ENCODE measurements at regions not wholly inside any gene's neighbourhood (a gene's known extent, or its start where the extent isn't known, plus 50 kb on each side); places are given as distances from the start of the nearest gene placed in this dataset.

- Histone ChIP-seq H3K9me3 (ENCODE audit: control insufficient read depth, insufficient read depth, low read length) (no peaks in the 10 kb centered on the region), H3K27ac (ENCODE audit: low read length) (no peak overlapping the region), H3K36me3 (ENCODE audit: control insufficient read depth, insufficient read depth, low read length) (no peaks in the 10 kb centered on the region), H3K27me3 (ENCODE audit: control insufficient read depth, insufficient read depth, low read length) (no peaks in the 10 kb centered on the region), H3K4me3 (ENCODE audit: low read length) (no peak overlapping the region), H3K4me1 (ENCODE audit: control insufficient read depth, insufficient read depth, low read length) (0 out of 2 replicates have a peak, but pooled peaks cover 2% of the 10 kb centered on the region)
- no peak for DNase-seq (ENCODE audit: low read depth, low spot score)
- no CpG with 5 or more reads among the region's 2 CpGs for WGBS (ENCODE audit: insufficient coverage, insufficient read length)
Observed at GRCh38 chr6:11926594-11927407, 85.3 kb upstream of the HIVEP1 start.

- no peak for DNase-seq (ENCODE audit: low read depth, low spot score)
- no CpG with 5 or more reads among the region's 9 CpGs for WGBS (ENCODE audit: insufficient coverage, insufficient read length)
- H3K27ac ChIP-seq (ENCODE audit: low read length), result no peak overlapping the region
- H3K9me3 ChIP-seq (ENCODE audit: control insufficient read depth, insufficient read depth, low read length), result no peaks in the 10 kb centered on the region
- no peaks in the 10 kb centered on the region for H3K27me3 ChIP-seq (ENCODE audit: control insufficient read depth, insufficient read depth, low read length)
- H3K4me1 ChIP-seq (ENCODE audit: control insufficient read depth, insufficient read depth, low read length), result peaks cover 2% of the 10 kb centered on the region; the same call in 1 of the 2 replicates
- H3K36me3 ChIP-seq (ENCODE audit: control insufficient read depth, insufficient read depth, low read length), result no peaks in the 10 kb centered on the region
- no peak overlapping the region for H3K4me3 ChIP-seq (ENCODE audit: low read length)
Observed at GRCh38 chr6:11925805-11926204, 86.3 kb upstream of the HIVEP1 start.

GRCh38 chr6:11923621-11924020, 88.5 kb upstream of the HIVEP1 start:
- H3K27me3 ChIP-seq (ENCODE audit: control insufficient read depth, insufficient read depth, low read length), result no peaks in the 10 kb centered on the region
- no peak overlapping the region for H3K27ac ChIP-seq (ENCODE audit: low read length)
- no CpG with 5 or more reads among the region's 3 CpGs for WGBS (ENCODE audit: insufficient coverage, insufficient read length)
- no peak for DNase-seq (ENCODE audit: low read depth, low spot score)
- H3K9me3 ChIP-seq (ENCODE audit: control insufficient read depth, insufficient read depth, low read length), result no peaks in the 10 kb centered on the region
- H3K4me3 ChIP-seq (ENCODE audit: low read length), result no peak overlapping the region
- H3K36me3 ChIP-seq (ENCODE audit: control insufficient read depth, insufficient read depth, low read length), result no peaks in the 10 kb centered on the region
- peaks cover 3% of the 10 kb centered on the region; the same call in 1 of the 2 replicates for H3K4me1 ChIP-seq (ENCODE audit: control insufficient read depth, insufficient read depth, low read length)

- no peak overlapping the region for H3K27ac ChIP-seq (ENCODE audit: low read length)
- H3K4me3 ChIP-seq (ENCODE audit: low read length), result no peak overlapping the region
- no peaks in the 10 kb centered on the region for H3K36me3 ChIP-seq (ENCODE audit: control insufficient read depth, insufficient read depth, low read length)
- no peaks in the 10 kb centered on the region for H3K27me3 ChIP-seq (ENCODE audit: control insufficient read depth, insufficient read depth, low read length)
- WGBS (ENCODE audit: insufficient coverage, insufficient read length), result no CpG with 5 or more reads among the region's 2 CpGs
- H3K4me1 ChIP-seq (ENCODE audit: control insufficient read depth, insufficient read depth, low read length), result peaks cover 3% of the 10 kb centered on the region; the same call in 1 of the 2 replicates
- no peak for DNase-seq (ENCODE audit: low read depth, low spot score)
- H3K9me3 ChIP-seq (ENCODE audit: control insufficient read depth, insufficient read depth, low read length), result no peaks in the 10 kb centered on the region
Observed at GRCh38 chr6:11922901-11923300, 89.2 kb upstream of the HIVEP1 start.

- WGBS (ENCODE audit: insufficient coverage, insufficient read length), result no CpG with 5 or more reads among the region's 2 CpGs
- DNase-seq (ENCODE audit: low read depth, low spot score), result no peak
- Histone ChIP-seq H3K4me3 (ENCODE audit: low read length) (no peak overlapping the region), H3K27me3 (ENCODE audit: control insufficient read depth, insufficient read depth, low read length) (no peaks in the 10 kb centered on the region), H3K27ac (ENCODE audit: low read length) (no peak overlapping the region), H3K4me1 (ENCODE audit: control insufficient read depth, insufficient read depth, low read length) (peaks cover 3% of the 10 kb centered on the region; the same call in 1 of the 2 replicates), H3K36me3 (ENCODE audit: control insufficient read depth, insufficient read depth, low read length) (no peaks in the 10 kb centered on the region), H3K9me3 (ENCODE audit: control insufficient read depth, insufficient read depth, low read length) (no peaks in the 10 kb centered on the region)
Observed at GRCh38 chr6:11921751-11922150, 90.4 kb upstream of the HIVEP1 start.

- H3K27ac ChIP-seq (ENCODE audit: low read length), result no peak overlapping the region
- no peaks in the 10 kb centered on the region for H3K27me3 ChIP-seq (ENCODE audit: control insufficient read depth, insufficient read depth, low read length)
- WGBS (ENCODE audit: insufficient coverage, insufficient read length), result no CpG with 5 or more reads among the region's 5 CpGs
- no peak overlapping the region for H3K4me3 ChIP-seq (ENCODE audit: low read length)
- H3K36me3 ChIP-seq (ENCODE audit: control insufficient read depth, insufficient read depth, low read length), result no peaks in the 10 kb centered on the region
- DNase-seq (ENCODE audit: low read depth, low spot score), result no peak
- peaks cover 3% of the 10 kb centered on the region; the same call in 1 of the 2 replicates for H3K4me1 ChIP-seq (ENCODE audit: control insufficient read depth, insufficient read depth, low read length)
- no peaks in the 10 kb centered on the region for H3K9me3 ChIP-seq (ENCODE audit: control insufficient read depth, insufficient read depth, low read length)
Observed at GRCh38 chr6:11921017-11921438, 91.1 kb upstream of the HIVEP1 start.

- no peaks in the 10 kb centered on the region for H3K9me3 ChIP-seq (ENCODE audit: control insufficient read depth, insufficient read depth, low read length)
- WGBS (ENCODE audit: insufficient coverage, insufficient read length), result no CpG with 5 or more reads among the region's 3 CpGs
- no peak for DNase-seq (ENCODE audit: low read depth, low spot score)
- no peaks in the 10 kb centered on the region for H3K27me3 ChIP-seq (ENCODE audit: control insufficient read depth, insufficient read depth, low read length)
- H3K4me3 ChIP-seq (ENCODE audit: low read length), result no peak overlapping the region
- H3K27ac ChIP-seq (ENCODE audit: low read length), result no peak overlapping the region
- no peaks in the 10 kb centered on the region for H3K36me3 ChIP-seq (ENCODE audit: control insufficient read depth, insufficient read depth, low read length)
- peaks cover 1% of the 10 kb centered on the region; the same call in 1 of the 2 replicates for H3K4me1 ChIP-seq (ENCODE audit: control insufficient read depth, insufficient read depth, low read length)
Observed at GRCh38 chr6:11920566-11920965, 91.5 kb upstream of the HIVEP1 start.

GRCh38 chr6:11919771-11920440, 92.2 kb upstream of the HIVEP1 start:
- DNase-seq (ENCODE audit: low read depth, low spot score), result no peak
- Histone ChIP-seq H3K4me1 (ENCODE audit: control insufficient read depth, insufficient read depth, low read length) (peaks cover 1% of the 10 kb centered on the region; the same call in 1 of the 2 replicates), H3K36me3 (ENCODE audit: control insufficient read depth, insufficient read depth, low read length) (no peaks in the 10 kb centered on the region), H3K9me3 (ENCODE audit: control insufficient read depth, insufficient read depth, low read length) (no peaks in the 10 kb centered on the region), H3K27ac (ENCODE audit: low read length) (no peak overlapping the region), H3K27me3 (ENCODE audit: control insufficient read depth, insufficient read depth, low read length) (no peaks in the 10 kb centered on the region), H3K4me3 (ENCODE audit: low read length) (no peak overlapping the region)
- WGBS (ENCODE audit: insufficient coverage, insufficient read length), result no CpG with 5 or more reads among the region's 8 CpGs

GRCh38 chr6:11918739-11919605, 93.1 kb upstream of the HIVEP1 start:
- Histone ChIP-seq H3K4me3 (ENCODE audit: low read length) (no peak overlapping the region), H3K9me3 (ENCODE audit: control insufficient read depth, insufficient read depth, low read length) (no peaks in the 10 kb centered on the region), H3K36me3 (ENCODE audit: control insufficient read depth, insufficient read depth, low read length) (no peaks in the 10 kb centered on the region), H3K4me1 (ENCODE audit: control insufficient read depth, insufficient read depth, low read length) (peaks cover 1% of the 10 kb centered on the region; the same call in 1 of the 2 replicates), H3K27ac (ENCODE audit: low read length) (no peak overlapping the region), H3K27me3 (ENCODE audit: control insufficient read depth, insufficient read depth, low read length) (no peaks in the 10 kb centered on the region)
- WGBS (ENCODE audit: insufficient coverage, insufficient read length), result no CpG with 5 or more reads among the region's 9 CpGs
- DNase-seq (ENCODE audit: low read depth, low spot score), result no peak
